K562 (cell line): ENCODE measurements at regions not wholly inside any gene's neighbourhood (a gene's known extent, or its start where the extent isn't known, plus 50 kb on each side); places are given as distances from the start of the nearest gene placed in this dataset.

Experiments
- ATAC-seq: fragments of 200-7000 bp; cut with Tn5 transposase; 3 replicates; pipeline ENCODE4 v1.9.1; 2020; ENCODE audit warnings: moderate library complexity
- BruUV-seq: library from RNA; stranded (reverse); fragments of 400-500 nt; replicated peaks from 2 replicates; lab custom pipeline; 2021; lab: Mats Ljungman, UMichigan
- CTCF ChIA-PET: fragments of 300-600 bp; formaldehyde crosslinking; extraction: SDS; loops from one replicate; lab custom pipeline; 2021; ENCODE audit warnings: low intra/inter-chr PET ratio; lab: Yijun Ruan, JAX
- POLR2A ChIA-PET: fragments of 300-600, 350-650 bp; sonication (Branson Sonifier 250); formaldehyde crosslinking; extraction: SDS; loops from one replicate; lab custom pipeline; 2021; ENCODE audit warnings: antibody characterized with exemption, inconsistent platforms; lab: Yijun Ruan, JAX
- DNase-seq, 4 experiments: peaks; one replicate each; pipeline versions ENCODE4 v3.0.0 to v3.0.0-alpha.2; 2011 to 2018; ENCODE audit warnings: low spot score in 3 of 4, mixed read lengths in 3 of 4; ENCODE audit errors: extremely low read depth in 1 of 4
- FAIRE-seq: peaks from 2 replicates; lab custom pipeline; 2011; peaks lifted over from hg19 to GRCh38; lab: Jason Lieb, UNC
- H2AFZ ChIP-seq: 2 replicates; pipeline ENCODE4 v1.6.0; 2011; ENCODE audit warnings: low read depth, low read length, control low read depth, inconsistent platforms
- H3K27ac ChIP-seq: fragments of 200-600 bp; 3 replicates; pipeline ENCODE4 v1.8.0; 2011; ENCODE audit warnings: low read depth, mild to moderate bottlenecking, control low read depth, inconsistent platforms, low read length, moderate library complexity, mixed read lengths; ENCODE audit errors: extremely low read depth
- H3K27me3 ChIP-seq, 2 experiments: fragments of 300-600 bp in 1 of 2; 2 replicates in 1 of 2; 3 replicates in 1 of 2; pipeline versions ENCODE4 v1.6.0 to v1.8.0; 2011; ENCODE audit warnings: inconsistent platforms in 2 of 2, low read length in 2 of 2, mild to moderate bottlenecking in 1 of 2, mixed read lengths in 1 of 2, moderate library complexity in 1 of 2; ENCODE audit not compliant: control insufficient read depth in 2 of 2, insufficient read depth in 2 of 2
- H3K36me3 ChIP-seq: fragments of 300-600 bp; 3 replicates; pipeline ENCODE4 v1.8.0; 2011; ENCODE audit warnings: mild to moderate bottlenecking, low read length, inconsistent platforms; ENCODE audit not compliant: control insufficient read depth, insufficient read depth
- H3K4me1 ChIP-seq, 2 experiments: fragments of 200-600 bp in 1 of 2; replicated peaks in 1 of 2; 2 replicates in 1 of 2; 3 replicates in 1 of 2; pipeline versions ENCODE4 v1.5.1 to v1.8.0; 2011; ENCODE audit warnings: inconsistent platforms in 2 of 2, low read length in 2 of 2, mild to moderate bottlenecking in 1 of 2, mixed read lengths in 1 of 2, moderate library complexity in 1 of 2; ENCODE audit not compliant: control insufficient read depth in 2 of 2, insufficient read depth in 2 of 2
- H3K4me2 ChIP-seq: 2 replicates; pipeline ENCODE4 v1.6.1; 2011; ENCODE audit warnings: low read length, control low read depth, inconsistent platforms, mixed read lengths; ENCODE audit not compliant: insufficient read depth
- H3K4me3 ChIP-seq: fragments of 200-600 bp; sonication (generic), shearing (Covaris generic); 2 replicates; pipeline ENCODE4 v1.5.1; 2016; ENCODE audit warnings: control low read depth, inconsistent platforms
- H3K79me2 ChIP-seq: fragments of 200-600 bp; 3 replicates; pipeline ENCODE4 v1.8.0; 2011; ENCODE audit warnings: low read length, inconsistent platforms; ENCODE audit not compliant: control insufficient read depth, insufficient read depth
- H3K9ac ChIP-seq, 2 experiments: 2 replicates each; pipeline versions ENCODE4 v1.6.0 to v1.6.1; 2011; ENCODE audit warnings: low read depth in 2 of 2, low read length in 2 of 2, control low read depth in 1 of 2, inconsistent platforms in 1 of 2, mild to moderate bottlenecking in 1 of 2, mixed read lengths in 1 of 2; ENCODE audit not compliant: insufficient read depth in 1 of 2
- H3K9me1 ChIP-seq: one replicate; pipeline ENCODE4 v1.6.0; 2011; ENCODE audit warnings: inconsistent platforms, mild to moderate bottlenecking, low read length, moderate library complexity; ENCODE audit not compliant: control insufficient read depth, insufficient read depth
- H3K9me3 ChIP-seq: replicated peaks from 2 replicates; pipeline ENCODE4 v1.5.1; 2011; ENCODE audit warnings: low read depth, low read length, inconsistent platforms; ENCODE audit not compliant: control insufficient read depth, insufficient read depth
- H4K20me1 ChIP-seq: replicated peaks from 2 replicates; pipeline ENCODE4 v1.6.1; 2011; ENCODE audit warnings: low read length, inconsistent platforms, mixed read lengths; ENCODE audit not compliant: control insufficient read depth, insufficient read depth
- RBBP5 ChIP-seq: fragments of 200-600 bp; sonication (generic); IDR thresholded peaks from 2 replicates; pipeline ENCODE4 v1.6.1; 2012; ENCODE audit warnings: borderline replicate concordance, mild to moderate bottlenecking, low read length, control low read depth, inconsistent platforms; ENCODE audit not compliant: insufficient read depth, poor library complexity, severe bottlenecking
- STAG1 ChIP-seq: sonication (generic); formaldehyde crosslinking; IDR thresholded peaks from 2 replicates; pipeline ENCODE4 v1.5.0; 2020; ENCODE audit warnings: missing genetic modification reagents, borderline replicate concordance
- ZC3H4 ChIP-seq: sonication (generic); formaldehyde crosslinking; IDR thresholded peaks from 2 replicates; pipeline ENCODE4 v1.9.0; 2021; ENCODE audit warnings: missing genetic modification reagents, borderline replicate concordance
- WGBS: fragments of 100-300 bp; shearing (Covaris generic); methylation state at CpG from one replicate; pipeline ENCODE4 v1.1.6; 2016; ENCODE audit warnings: low coverage, mixed read lengths; ENCODE audit not compliant: insufficient coverage; ENCODE audit errors: missing lambda C conversion rate; 5-methylcytosine and 5-hydroxymethylcytosine counted together
- in situ Hi-C: fragments of 300-500 bp; cut with MboI; formaldehyde crosslinking; loops from 4 replicates; pipeline ENCODE4 v1.15.0; 2018; ENCODE audit warnings: inconsistent platforms, mixed read lengths
- intact Hi-C: fragments of 100-400 bp; cut with micrococcal nuclease; formaldehyde crosslinking; loops from 2 replicates; pipeline ENCODE4 v1.14.2; 2022
- TF ChIP-seq, protein P1 (sequence below): fragments of 250-450 bp; sonication (Bioruptor Pico); IDR thresholded peaks from 2 replicates; pipeline ENCODE4 v1.8.0; 2021; ENCODE audit warnings: mild to moderate bottlenecking, moderate library complexity

DNA sequence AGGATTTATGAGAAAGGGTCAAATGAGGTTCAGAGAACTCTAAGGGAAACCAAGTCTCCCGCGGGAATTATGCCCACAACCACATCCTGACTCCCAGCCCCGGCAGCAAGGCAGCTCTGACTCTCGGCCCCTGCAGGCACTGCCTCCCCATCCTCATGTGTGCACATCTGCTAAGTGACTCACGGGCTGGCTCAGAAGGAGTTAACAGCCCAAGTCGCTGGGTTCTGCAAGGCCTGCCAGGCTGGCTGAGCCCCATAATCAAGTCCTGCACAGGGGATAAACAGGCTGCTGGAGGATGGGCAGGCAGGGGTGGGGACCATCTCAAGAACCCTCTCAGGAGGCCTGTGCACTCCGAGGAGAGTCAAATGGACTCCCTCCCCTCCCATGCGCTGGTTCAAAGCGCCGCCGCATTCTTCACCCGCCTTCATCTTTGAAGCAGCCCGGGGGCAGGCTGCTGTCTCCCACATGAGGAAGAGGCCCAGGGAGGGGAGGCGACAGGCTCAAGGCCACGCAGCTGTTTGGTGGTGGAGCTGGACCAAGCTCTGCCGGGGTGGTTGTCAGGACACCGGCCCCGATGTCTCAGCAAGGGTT, 344.3 kb downstream of the MATN1 start:
- Histone ChIP-seq H3K27me3 (peaks cover 2 to 57% of the 10 kb centered on the region in 2 experiments; a peak in 2 of 5 replicates), H3K36me3 (no peaks in the 10 kb centered on the region), H3K4me3 (no peak overlapping the region), H3K4me2 (no peak overlapping the region), H3K27ac (no peak overlapping the region), H3K9ac (no peak overlapping the region), H4K20me1 (peaks cover 7% of the 10 kb centered on the region), H3K79me2 (no peaks in the 10 kb centered on the region), H3K9me3 (no peaks in the 10 kb centered on the region), H3K9me1 (no peaks in the 10 kb centered on the region), H2AFZ (no peak overlapping the region), H3K4me1 (peaks cover 0 to 4% of the 10 kb centered on the region in 2 experiments; a peak in 1 of 5 replicates)
- BruUV-seq: no TSS peak
- in situ Hi-C loops: no loop called here
- CTCF ChIA-PET: interaction anchor here (0.6 kb wide), 1 partner anchor 586 kb away, joined by 3 read pairs; no protein-coding TSS in a partner anchor
- FAIRE-seq (no peak), ATAC-seq (no peak), DNase-seq (no peak)
- 1% methylated on average over 16 of the region's 18 CpGs for WGBS
- intact Hi-C loops: no loop called here
- POLR2A ChIA-PET: interaction anchor here (1.0 kb wide), 1 partner anchor 9 kb away, joined by 5 read pairs; no protein-coding TSS in a partner anchor
- no peak for TF ChIP-seq ZC3H4 (CRISPR knock-in tag)
- TF ChIP-seq, protein P1, sequence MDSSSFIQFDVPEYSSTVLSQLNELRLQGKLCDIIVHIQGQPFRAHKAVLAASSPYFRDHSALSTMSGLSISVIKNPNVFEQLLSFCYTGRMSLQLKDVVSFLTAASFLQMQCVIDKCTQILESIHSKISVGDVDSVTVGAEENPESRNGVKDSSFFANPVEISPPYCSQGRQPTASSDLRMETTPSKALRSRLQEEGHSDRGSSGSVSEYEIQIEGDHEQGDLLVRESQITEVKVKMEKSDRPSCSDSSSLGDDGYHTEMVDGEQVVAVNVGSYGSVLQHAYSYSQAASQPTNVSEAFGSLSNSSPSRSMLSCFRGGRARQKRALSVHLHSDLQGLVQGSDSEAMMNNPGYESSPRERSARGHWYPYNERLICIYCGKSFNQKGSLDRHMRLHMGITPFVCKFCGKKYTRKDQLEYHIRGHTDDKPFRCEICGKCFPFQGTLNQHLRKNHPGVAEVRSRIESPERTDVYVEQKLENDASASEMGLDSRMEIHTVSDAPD (CRISPR knock-in tag): no peak
- no peak for TF ChIP-seq STAG1 (CRISPR knock-in tag)
- no peak for TF ChIP-seq RBBP5
